ENCODE measurements at regions not wholly inside any gene's neighbourhood (a gene's known extent, or its start where the extent isn't known, plus 50 kb on each side); places are given as distances from the start of the nearest gene placed in this dataset.

DNA sequence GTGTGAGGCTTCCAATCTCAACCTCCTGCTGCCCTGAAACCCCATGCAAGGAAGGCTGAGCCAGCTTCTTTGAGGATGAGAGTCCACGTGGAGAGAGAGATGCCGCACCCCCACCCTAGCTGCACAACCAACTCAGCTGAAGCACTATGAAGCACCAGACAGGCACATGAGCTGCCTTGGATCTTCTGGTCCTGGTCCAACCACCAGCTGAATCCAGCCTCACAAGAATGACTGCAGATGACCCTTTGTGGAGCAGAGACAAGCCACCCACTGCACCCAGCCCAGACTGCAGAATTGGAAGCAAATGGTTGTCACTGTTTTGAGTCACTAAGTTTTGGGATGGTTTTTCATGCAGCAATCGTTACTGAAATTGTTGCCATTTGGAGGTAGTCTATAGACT lies 149.6 kb upstream of the SYT13 start:
- TF ChIP-seq YY1 (IDR thresholded peaks at IDR 0.05; ENCODE audit: insufficient read depth, insufficient read length) (no peak), ZNF274 (IDR thresholded peaks at IDR 0.05; ENCODE audit: low read depth, low read length) (no peak)

Measured in NT2/D1 (cell line).